ENCODE measurements at regions not wholly inside any gene's neighbourhood (a gene's known extent, or its start where the extent isn't known, plus 50 kb on each side); places are given as distances from the start of the nearest gene placed in this dataset.

GRCh38 chr2:217749008-217749407, 253.8 kb downstream of the TNS1 start:
- DNase-seq (ENCODE audit: extremely low read depth in 1 of 2, low read depth in 1 of 2), result no peak

- DNase-seq (ENCODE audit: extremely low read depth in 1 of 2, low read depth in 1 of 2), result no peak
Observed at GRCh38 chr2:217746808-217747207, 256.0 kb downstream of the TNS1 start.

- no peak for DNase-seq (ENCODE audit: extremely low read depth in 1 of 2, low read depth in 1 of 2)
Observed at GRCh38 chr2:217743966-217744761, 258.6 kb downstream of the TNS1 start.

GRCh38 chr2:217743407-217743806, 259.4 kb downstream of the TNS1 start:
- DNase-seq (ENCODE audit: extremely low read depth in 1 of 2, low read depth in 1 of 2), result no peak

GRCh38 chr2:217742841-217743240, 260.0 kb downstream of the TNS1 start:
- DNase-seq (ENCODE audit: extremely low read depth in 1 of 2, low read depth in 1 of 2), result no peak

GRCh38 chr2:217742276-217742675, 260.5 kb downstream of the TNS1 start:
- no peak for DNase-seq (ENCODE audit: extremely low read depth in 1 of 2, low read depth in 1 of 2)

- no peak for DNase-seq (ENCODE audit: extremely low read depth in 1 of 2, low read depth in 1 of 2)
Observed at GRCh38 chr2:217741381-217741955, 261.3 kb downstream of the TNS1 start.

GRCh38 chr2:217740756-217741155, 262.0 kb downstream of the TNS1 start:
- no peak for DNase-seq (ENCODE audit: extremely low read depth in 1 of 2, low read depth in 1 of 2)

- no peak for DNase-seq (ENCODE audit: extremely low read depth in 1 of 2, low read depth in 1 of 2)
Observed at GRCh38 chr2:217740178-217740577, 262.6 kb downstream of the TNS1 start.

GRCh38 chr2:217739741-217740140, 263.1 kb downstream of the TNS1 start:
- DNase-seq (ENCODE audit: extremely low read depth in 1 of 2, low read depth in 1 of 2), result no peak

GRCh38 chr2:217738061-217738460, 264.7 kb downstream of the TNS1 start:
- no peak for DNase-seq (ENCODE audit: extremely low read depth in 1 of 2, low read depth in 1 of 2)

GRCh38 chr2:217736776-217737550, 265.8 kb downstream of the TNS1 start:
- DNase-seq (ENCODE audit: extremely low read depth in 1 of 2, low read depth in 1 of 2), result no peak

- DNase-seq (ENCODE audit: extremely low read depth in 1 of 2, low read depth in 1 of 2), result no peak
Observed at GRCh38 chr2:217735899-217736298, 266.9 kb downstream of the TNS1 start.

GRCh38 chr2:217735034-217735433, 267.8 kb downstream of the TNS1 start:
- DNase-seq (ENCODE audit: extremely low read depth in 1 of 2, low read depth in 1 of 2), result no peak

- DNase-seq (ENCODE audit: extremely low read depth in 1 of 2, low read depth in 1 of 2), result no peak
Observed at GRCh38 chr2:217733461-217733860, 269.3 kb downstream of the TNS1 start.

GRCh38 chr2:217732992-217733391, 269.8 kb downstream of the TNS1 start:
- no peak for DNase-seq (ENCODE audit: extremely low read depth in 1 of 2, low read depth in 1 of 2)

GRCh38 chr2:217731805-217732204, 271.0 kb downstream of the TNS1 start:
- DNase-seq (ENCODE audit: extremely low read depth in 1 of 2, low read depth in 1 of 2), result no peak

GRCh38 chr2:217729421-217730053, 273.3 kb downstream of the TNS1 start:
- no peak for DNase-seq (ENCODE audit: extremely low read depth in 1 of 2, low read depth in 1 of 2)

GRCh38 chr2:217727801-217728200, 275.0 kb downstream of the TNS1 start:
- no peak for DNase-seq (ENCODE audit: extremely low read depth in 1 of 2, low read depth in 1 of 2)

GRCh38 chr2:217725409-217725808, 277.4 kb downstream of the TNS1 start:
- DNase-seq (ENCODE audit: extremely low read depth in 1 of 2, low read depth in 1 of 2), result no peak

- DNase-seq (ENCODE audit: extremely low read depth in 1 of 2, low read depth in 1 of 2), result no peak
Observed at GRCh38 chr2:217724471-217724870, 278.3 kb downstream of the TNS1 start.
